Thoracic aorta (tissue), 2 donors: ENCODE measurements at regions not wholly inside any gene's neighbourhood (a gene's known extent, or its start where the extent isn't known, plus 50 kb on each side); places are given as distances from the start of the nearest gene placed in this dataset.

Experiments used
- ATAC-seq: fragments of 150-250 bp; one replicate; pipeline ENCODE4 v1.8.0; 2017; ENCODE audit warnings: low read depth; ENCODE audit not compliant: insufficient number of reproducible peaks, low FRiP score
- DNase-seq: peaks from one replicate; pipeline ENCODE4 v3.0.0-alpha.2; 2020; ENCODE audit warnings: low spot score
- H3K27ac ChIP-seq, 2 donors: fragments of 200-600 bp; sonication (generic); 1 replicate in 1 of 2; 2 replicates in 1 of 2; pipeline ENCODE4 v1.5.1; 2016; ENCODE audit warnings: mild to moderate bottlenecking in 2 of 2, moderate library complexity in 2 of 2
- H3K27me3 ChIP-seq: fragments of 200-600 bp; sonication (generic); replicated peaks from 2 replicates; pipeline ENCODE4 v1.6.0; 2016; ENCODE audit warnings: mild to moderate bottlenecking; ENCODE audit not compliant: insufficient read depth
- H3K36me3 ChIP-seq: fragments of 200-600 bp; sonication (generic); one replicate; pipeline ENCODE4 v1.5.1; 2016
- H3K4me1 ChIP-seq, 2 donors: fragments of 200-600 bp; sonication (generic); 1 replicate in 1 of 2; 2 replicates in 1 of 2; pipeline versions ENCODE4 v1.5.1 to v1.6.0; 2016; ENCODE audit warnings: low read depth in 2 of 2, mild to moderate bottlenecking in 1 of 2; ENCODE audit not compliant: control insufficient read depth in 1 of 2
- H3K4me3 ChIP-seq: fragments of 200-600 bp; sonication (generic); 2 replicates; pipeline ENCODE4 v1.5.1; 2016; ENCODE audit warnings: mild to moderate bottlenecking
- H3K9me3 ChIP-seq: fragments of 200-600 bp; sonication (generic); 2 replicates; pipeline ENCODE4 v1.5.1; 2016
- CTCF ChIP-seq: fragments of 200-600 bp; sonication (generic); IDR thresholded peaks from one replicate; pipeline ENCODE4 v1.5.1; 2019; ENCODE audit warnings: antibody characterized with exemption

GRCh38 chr10:106089855-106090254, 1074.7 kb downstream of the SORCS1 start:
- ATAC-seq (no peak), DNase-seq (no peak)
- no peaks in the 10 kb centered on the region for H3K36me3 ChIP-seq
- H3K4me3 ChIP-seq, result no peak overlapping the region
- H3K4me1 ChIP-seq, result no peaks in the 10 kb centered on the region
- no peaks in the 10 kb centered on the region for H3K27me3 ChIP-seq
- TF ChIP-seq CTCF, result no peak
- no peak overlapping the region for H3K27ac ChIP-seq
- no peaks in the 10 kb centered on the region for H3K9me3 ChIP-seq

- TF ChIP-seq CTCF, result no peak
- H3K36me3 ChIP-seq, result no peaks in the 10 kb centered on the region
- H3K27me3 ChIP-seq, result no peaks in the 10 kb centered on the region
- no peaks in the 10 kb centered on the region for H3K9me3 ChIP-seq
- H3K4me3 ChIP-seq, result no peak overlapping the region
- H3K27ac ChIP-seq, result no peak overlapping the region
- ATAC-seq, result no peak
- H3K4me1 ChIP-seq, result no peaks in the 10 kb centered on the region
- no peak for DNase-seq
Measured at GRCh38 chr10:106086391-106086790, 1078.1 kb downstream of the SORCS1 start.

- no peak for TF ChIP-seq CTCF
- no peak for ATAC-seq
- no peak overlapping the region for H3K27ac ChIP-seq
Measured at GRCh38 chr10:106083572-106083971, 1080.9 kb downstream of the SORCS1 start.

GRCh38 chr10:106082865-106083264, 1081.6 kb downstream of the SORCS1 start:
- Histone ChIP-seq H3K27ac (no peak overlapping the region), H3K4me3 (no peak overlapping the region), H3K36me3 (no peaks in the 10 kb centered on the region), H3K9me3 (no peaks in the 10 kb centered on the region), H3K27me3 (no peaks in the 10 kb centered on the region), H3K4me1 (no peaks in the 10 kb centered on the region)
- no peak for TF ChIP-seq CTCF
- DNase-seq (no peak), ATAC-seq (no peak)

More at GRCh38 chr10:106083572-106083971, 1080.9 kb downstream of the SORCS1 start:
- no peaks in the 10 kb centered on the region for H3K27me3 ChIP-seq
- no peaks in the 10 kb centered on the region for H3K36me3 ChIP-seq
- H3K9me3 ChIP-seq, result no peaks in the 10 kb centered on the region
- DNase-seq, result no peak
- H3K4me1 ChIP-seq, result no peaks in the 10 kb centered on the region
- H3K4me3 ChIP-seq, result no peak overlapping the region

GRCh38 chr10:106078895-106079576, 1085.5 kb downstream of the SORCS1 start:
- Histone ChIP-seq H3K4me3 (no peak overlapping the region), H3K4me1 (no peaks in the 10 kb centered on the region), H3K27me3 (no peaks in the 10 kb centered on the region), H3K9me3 (no peaks in the 10 kb centered on the region), H3K27ac (no peak overlapping the region), H3K36me3 (no peaks in the 10 kb centered on the region)
- no peak for ATAC-seq
- DNase-seq, result no peak
- TF ChIP-seq CTCF, result no peak
